Activated CD4-positive, alpha-beta T cell treated with anti-CD3 and anti-CD28 coated beads, Interleukin-2, Interleukin-6, amounts not matched to agents 100 ng/mL and 50 ng/mL, durations not matched to agents 16 hours and 8 hours (primary cell): ENCODE measurements at regions not wholly inside any gene's neighbourhood (a gene's known extent, or its start where the extent isn't known, plus 50 kb on each side); places are given as distances from the start of the nearest gene placed in this dataset.

ENCODE experiments used
- DNase-seq: peaks from one replicate; pipeline ENCODE4 v3.0.0-alpha.2; 2020

DNA sequence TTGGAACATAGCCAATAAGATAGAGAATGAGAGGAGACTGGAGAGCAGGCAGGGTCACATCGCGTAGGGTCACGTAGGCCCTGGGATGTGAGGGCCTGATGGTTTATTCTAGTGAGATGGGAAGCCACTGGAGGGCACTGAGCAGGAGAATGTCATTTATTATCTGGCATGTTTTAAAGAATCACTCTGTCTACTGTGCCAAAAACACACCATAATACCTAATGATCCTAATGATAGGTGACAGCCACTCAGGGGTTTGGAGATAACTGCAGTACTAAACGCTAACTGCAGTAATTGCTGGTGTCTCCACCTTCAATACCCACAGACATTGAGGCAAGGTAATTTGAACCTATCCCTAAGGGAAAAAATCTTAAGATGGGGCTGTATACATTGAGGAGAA is 185.4 kb downstream of the TTLL7 start:
- no peak for DNase-seq

DNA sequence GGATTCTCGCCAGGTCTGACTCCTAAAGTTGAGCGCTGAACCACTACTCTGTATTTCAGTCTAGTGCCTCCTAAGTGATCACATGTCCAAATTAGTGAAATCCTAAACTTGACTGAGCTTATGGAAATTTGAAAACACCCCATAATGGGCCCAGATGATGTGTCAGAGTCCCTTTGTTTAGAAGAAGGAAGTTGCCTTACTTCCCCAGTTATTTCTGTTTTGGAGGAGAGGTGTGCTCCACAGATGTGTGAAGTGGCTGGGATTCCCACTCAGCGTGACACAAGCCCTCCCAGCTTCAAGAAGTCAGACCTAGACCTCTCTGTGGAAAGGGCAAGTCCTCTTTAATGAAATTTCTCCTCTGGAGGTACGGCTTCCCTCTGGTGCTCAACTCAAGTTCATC is 188.8 kb downstream of the TTLL7 start:
- DNase-seq, result no peak

DNA sequence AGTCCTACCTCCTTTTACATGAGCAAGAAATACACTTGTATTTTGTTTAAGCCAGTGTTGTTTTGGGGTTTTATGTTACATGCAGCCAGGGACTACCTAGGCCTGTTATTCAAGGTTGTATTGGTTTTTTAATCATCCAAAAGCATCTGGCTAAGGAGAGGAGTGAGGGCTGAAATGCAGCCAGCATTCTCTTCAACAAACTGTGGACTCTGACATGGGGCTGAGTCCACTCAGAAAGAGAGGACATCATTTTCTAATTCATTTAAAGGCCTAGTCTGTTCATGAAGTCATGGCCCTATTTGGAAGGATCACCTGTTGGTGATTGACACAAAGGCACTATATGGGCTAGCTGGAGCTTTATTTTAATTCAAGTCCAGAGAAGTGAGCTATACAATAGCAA is 190.4 kb downstream of the TTLL7 start:
- DNase-seq, result no peak

DNA sequence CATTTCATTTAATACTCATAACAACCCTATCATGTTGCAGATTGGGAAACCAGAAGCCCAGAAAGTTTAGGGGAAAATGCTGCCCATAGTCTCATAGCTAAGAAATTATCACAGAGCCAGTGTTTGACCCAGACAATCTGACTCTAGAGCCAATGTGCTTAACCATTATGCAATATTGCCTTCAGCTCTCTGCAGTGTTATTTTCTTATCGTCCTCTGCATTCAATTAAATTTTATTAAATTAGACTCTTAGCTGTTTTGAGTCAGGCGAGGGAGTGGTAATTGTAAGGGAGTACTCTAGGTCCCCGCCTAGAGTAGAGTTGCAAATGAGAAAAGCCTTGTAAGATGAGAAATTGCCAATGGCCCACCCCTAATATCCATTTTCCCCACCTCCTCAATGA is 191.1 kb downstream of the TTLL7 start:
- DNase-seq, result no peak

DNA sequence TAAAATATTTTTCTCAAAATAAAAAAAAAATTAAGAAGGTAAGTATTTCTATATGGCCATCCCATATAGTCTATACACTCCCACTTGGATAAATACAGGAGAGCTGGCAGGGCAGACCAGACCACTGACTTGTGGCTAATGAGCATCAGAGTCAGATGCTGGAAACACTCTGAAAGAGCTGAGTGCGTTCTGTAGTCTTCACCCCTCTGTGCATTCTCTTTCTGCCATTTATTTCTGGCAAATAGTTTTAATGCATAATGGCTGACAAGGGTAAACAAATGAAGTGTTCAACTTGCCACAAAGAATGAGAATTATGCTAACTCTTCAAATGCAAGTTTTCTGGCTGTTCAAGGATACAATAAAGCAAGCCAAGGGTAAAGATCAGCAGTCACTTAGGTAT is 191.7 kb downstream of the TTLL7 start:
- DNase-seq, result no peak

DNA sequence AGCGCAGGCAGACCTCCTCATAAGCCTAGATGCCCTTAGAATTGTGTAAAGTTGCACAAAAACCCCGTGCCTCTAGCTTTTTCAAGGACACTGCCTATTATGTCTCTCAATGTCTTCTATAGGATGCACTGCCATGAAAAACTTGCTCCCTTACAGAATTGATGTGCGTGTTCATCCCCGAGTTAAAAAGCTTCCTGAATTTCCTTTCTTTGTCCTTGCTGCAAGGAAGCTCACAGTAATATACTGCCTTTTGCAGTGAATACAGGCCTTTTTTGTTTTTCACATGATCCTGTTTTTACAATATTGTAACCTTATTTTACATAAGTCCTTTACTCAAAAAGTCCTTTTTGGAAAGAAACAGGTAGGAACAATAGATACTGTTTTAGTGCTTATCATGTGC is 193.0 kb downstream of the TTLL7 start:
- no peak for DNase-seq

DNA sequence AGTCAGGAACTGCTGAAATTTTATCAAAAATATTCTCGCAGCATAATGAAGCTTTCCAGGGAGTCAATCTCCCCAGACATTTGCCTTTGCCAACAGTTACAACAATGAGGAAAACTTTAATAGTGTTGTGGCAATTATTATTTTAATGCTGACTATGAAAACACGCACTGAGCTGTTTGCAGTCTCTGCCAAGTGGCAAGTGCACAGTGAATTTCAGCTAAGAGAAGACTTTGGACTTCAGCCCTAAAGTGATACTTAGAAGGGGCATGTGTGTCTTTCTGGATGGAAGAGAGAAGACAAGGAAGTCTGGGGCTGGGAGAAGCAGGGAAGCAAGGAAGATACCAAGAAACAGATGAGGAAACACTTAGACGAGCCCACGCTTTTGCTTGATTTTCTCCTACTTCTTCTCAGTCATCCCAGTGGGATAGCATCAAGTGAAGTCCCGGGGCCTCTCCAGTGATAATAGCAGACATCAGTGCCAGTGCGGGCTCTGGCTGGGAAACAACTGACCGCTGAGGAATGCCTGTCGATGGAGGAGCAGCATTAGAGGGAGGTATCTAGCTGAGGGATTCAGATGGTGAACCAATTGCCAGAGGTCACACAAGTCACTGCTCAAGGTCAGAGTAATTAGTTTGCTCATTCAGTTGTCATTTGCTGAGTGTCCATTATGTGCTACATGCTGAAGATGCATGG is 196.3 kb downstream of the TTLL7 start:
- DNase-seq, result no peak

DNA sequence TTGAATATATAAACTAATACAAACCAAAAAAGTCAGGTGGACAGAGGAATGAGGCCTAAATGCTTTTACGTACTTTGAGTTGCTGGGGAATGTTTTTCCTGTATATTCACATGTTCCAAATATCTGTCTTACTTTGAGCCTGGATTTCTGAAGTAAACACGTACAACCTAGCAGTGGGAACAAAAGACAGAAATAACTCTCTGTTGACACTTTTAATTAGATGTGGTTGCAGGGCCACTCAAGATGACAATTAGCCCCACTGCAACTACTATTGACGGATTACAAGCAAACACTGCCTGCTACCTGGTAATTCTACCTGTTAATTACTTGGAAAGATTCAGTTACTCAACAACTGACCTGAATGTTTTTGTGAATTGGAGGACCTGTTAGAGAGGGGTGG is 196.9 kb downstream of the TTLL7 start:
- no peak for DNase-seq

DNA sequence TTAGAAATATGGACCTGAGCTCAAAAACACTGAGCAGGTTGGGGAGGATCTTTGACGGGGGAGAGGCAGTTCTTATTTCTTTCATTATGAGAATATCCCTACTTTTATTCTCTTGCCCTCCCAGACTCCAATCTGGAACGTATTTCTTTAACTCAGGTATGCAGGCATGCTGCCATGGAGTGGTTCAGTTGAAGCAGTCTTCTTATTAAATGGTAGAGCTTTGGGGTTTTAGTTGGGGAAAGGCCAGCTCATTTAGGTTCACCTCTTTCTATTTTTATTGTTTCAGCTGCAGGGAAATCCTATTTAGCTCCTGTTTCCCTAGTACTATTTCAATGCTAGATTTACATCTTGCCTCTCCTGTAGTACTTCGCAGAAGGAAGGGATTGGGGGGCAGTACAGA is 198.9 kb downstream of the TTLL7 start:
- no peak for DNase-seq

DNA sequence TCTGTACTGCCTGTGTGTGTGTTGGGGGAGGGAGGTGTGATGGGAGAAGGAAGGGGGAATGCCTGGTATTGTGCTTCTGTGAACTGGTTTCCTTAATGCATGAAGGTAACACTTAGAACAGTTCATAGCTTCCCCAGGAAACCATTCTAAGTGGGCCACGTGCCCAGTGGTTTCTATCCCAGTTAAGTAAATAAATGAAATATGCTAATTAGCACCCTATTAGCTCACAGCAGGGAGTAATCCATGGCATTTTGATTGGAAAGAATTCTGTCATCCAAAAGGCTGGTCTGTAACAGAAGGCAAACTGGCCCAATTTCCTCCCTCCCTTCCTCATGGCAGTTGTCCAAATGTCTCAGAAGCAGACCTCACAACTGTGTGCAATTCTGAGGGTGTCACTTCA is 199.3 kb downstream of the TTLL7 start:
- no peak for DNase-seq

DNA sequence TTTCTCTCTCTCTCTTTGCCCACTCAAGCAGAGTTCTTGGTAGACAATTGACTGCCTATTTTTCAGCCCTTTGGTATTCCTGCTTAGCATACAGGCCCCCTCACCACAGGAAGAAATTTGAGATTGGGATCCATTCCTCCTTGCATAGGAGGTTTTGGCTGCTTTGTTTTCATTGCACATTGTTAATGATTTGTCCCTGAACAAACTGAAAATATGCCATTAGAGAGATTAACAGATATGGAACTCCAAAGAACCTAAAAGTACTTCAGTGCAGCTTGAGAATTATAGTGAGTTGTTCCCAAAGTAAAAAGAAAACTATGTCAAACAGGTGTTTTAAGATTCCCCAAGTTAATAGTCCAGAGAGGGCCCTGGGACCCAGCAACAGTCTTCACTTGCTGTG is 200.0 kb downstream of the TTLL7 start:
- DNase-seq, result no peak

DNA sequence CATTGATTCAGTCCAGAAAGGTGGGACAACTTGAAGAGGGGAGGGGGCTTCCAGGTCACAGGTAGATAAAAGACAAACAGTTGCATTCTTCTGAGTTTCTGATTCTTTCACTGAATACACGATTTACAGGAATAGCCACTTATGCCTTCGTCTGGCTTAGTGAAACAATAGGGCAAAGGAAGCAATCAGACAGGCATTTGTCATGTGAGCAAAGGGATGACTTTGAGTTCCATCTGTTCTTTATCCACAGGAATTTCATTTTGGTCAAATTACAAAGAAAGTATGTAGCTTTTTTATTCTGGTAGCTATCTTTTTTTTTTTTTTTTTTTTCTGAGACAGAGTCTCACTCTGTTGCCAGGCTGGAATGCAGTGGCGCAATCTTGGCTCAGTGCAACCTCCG is 202.5 kb downstream of the TTLL7 start:
- DNase-seq, result no peak

DNA sequence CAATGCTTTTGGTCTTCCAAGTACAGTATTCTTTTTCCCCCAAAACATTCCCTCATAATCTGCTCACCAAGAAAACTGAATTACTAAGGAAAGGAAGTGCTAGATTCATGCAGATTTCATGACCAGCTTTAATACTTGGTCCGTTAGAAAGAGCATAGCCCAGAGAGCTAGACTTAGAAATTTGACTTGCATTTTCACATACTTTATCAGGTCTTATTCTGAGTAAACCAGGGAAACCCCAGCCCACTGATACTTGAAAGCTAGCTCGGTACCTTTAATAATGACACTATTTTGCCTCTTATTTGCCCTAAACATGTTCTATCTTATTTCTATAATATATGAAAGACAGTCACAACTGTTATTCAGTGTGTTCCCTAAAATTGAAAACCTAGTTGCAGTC is 204.5 kb downstream of the TTLL7 start:
- no peak for DNase-seq

DNA sequence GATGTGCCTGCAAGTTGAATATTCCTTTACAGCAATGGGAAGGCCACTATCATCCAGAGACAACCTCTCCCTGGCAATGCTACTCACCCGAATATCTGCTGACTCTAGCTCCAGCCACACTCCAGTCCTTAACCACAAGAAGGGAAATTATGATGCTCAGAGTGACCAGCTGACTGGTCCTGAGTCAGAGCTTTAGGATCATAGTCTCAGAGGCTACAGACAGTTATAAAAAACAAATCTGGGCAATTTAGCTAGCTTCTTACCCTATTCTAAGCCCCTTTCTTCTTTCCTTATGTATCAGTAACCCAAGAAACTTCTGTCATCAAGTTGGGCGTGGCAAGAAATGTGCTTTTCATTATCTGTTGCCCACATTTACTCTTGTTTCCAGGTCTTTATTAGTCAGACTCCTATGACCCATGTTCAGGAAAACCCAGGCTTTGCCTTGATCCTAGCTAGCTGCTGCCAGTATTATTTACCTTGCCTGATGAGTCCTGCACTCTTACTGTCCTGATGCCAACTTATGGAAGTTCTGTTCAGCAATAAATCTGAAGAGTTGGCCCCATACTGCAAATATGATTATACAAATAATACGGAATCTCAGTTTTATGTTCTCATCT is 207.0 kb downstream of the TTLL7 start:
- DNase-seq, result no peak

DNA sequence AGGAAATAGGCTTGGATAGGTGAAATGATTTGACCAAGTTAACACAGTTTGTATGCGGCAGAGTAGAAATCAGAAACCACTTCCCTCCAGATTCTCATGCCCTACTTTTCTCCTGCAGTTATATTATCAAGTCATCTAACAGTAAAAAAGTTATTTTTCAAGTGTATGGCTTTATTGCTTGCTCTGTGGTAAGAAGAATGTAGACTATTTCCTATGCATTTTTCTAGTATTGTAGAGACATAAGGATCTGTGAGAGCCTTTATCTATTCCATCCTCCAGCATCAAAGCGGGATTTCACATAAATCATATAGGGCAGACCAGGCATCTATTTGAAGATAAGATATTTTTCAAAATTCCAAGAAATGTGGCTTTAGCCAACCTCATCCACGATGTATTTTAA is 208.5 kb downstream of the TTLL7 start:
- DNase-seq, result no peak

DNA sequence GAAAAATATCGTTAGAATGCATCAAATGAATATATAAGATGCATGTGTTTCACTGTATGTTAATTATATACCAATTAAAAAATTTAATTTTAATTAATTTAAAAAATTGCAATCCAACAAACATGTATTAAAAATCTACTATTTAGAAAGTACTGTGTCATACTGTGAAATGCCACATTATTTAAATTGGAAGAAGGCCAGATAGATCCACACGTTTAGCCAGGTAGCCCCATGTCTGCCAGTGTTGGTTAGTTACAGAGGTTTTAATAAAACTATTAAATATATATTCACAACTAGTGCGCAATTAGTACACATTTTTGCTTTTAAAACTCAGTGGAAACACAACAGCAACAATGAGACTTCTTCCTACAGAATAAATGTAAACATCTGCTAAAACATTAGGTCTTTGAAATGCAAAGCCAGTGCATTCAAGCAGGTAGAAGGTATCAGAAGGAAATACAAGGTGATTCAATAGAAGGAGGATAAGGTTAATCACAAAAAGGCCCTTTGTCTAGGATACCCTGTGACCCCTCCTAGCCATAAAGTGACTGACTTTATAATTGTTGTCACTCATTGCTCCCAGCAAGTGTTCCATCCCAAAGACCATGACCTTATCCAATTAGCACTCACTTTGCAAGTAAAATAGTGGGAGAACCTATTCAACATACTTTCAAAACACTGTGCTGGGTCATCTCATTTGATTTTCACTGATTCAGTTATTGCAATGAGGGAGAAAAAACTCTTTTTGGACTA is 211.5 kb downstream of the TTLL7 start:
- no peak for DNase-seq

DNA sequence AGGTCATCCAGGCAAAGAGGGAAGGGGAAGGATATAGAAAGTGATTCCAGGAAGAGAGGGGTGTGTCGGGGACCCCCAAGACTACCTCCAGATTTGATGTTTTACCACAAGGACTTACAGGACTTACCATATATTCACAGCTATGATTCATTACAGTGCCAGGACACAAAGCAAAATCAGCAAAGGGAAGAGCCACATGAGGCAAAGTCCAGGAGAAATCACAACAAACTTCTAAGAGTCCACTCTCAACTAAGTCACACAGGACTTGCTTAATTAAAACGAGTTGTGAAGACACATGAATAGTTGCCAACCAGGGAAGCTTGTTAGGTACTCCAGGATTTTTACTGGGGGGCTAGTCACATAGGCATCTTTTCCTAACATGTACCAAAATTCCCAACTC is 217.3 kb downstream of the TTLL7 start:
- DNase-seq, result no peak

DNA sequence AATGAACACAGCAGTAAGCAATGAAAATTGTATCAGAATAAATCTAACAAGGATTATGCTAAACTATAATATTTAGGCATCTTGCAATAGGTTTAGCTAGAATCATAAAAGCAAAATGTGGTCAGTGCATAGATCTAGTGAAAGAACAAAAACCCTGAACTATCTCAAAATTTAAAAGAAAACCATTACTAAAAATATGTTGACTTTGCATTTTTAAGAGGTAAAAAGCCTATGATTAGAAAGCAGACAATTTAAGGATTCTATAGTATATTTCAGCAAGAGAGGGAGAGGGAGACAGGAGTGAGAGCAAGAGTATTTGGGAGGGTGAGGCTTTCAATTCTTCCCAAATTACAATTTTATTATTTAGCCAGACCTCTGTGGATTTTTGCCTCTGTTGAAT is 219.4 kb downstream of the TTLL7 start:
- DNase-seq, result no peak

DNA sequence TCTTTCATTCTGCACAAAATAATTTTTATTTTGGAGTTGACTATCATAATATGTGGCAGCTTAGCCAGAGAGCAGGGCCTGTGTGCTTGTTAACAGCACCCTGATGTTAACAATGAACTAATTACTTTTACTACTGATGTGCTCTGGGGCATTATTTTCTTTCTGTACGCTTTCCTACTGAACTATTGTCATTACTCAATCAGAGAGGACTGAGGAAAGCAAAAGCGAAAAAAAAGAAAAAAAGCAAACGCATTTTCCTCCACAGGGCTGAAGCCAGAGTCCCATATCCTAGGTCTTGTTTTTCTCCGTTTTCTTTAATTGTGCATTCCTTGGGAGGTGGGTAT is 221.2 kb downstream of the TTLL7 start:
- no peak for DNase-seq

DNA sequence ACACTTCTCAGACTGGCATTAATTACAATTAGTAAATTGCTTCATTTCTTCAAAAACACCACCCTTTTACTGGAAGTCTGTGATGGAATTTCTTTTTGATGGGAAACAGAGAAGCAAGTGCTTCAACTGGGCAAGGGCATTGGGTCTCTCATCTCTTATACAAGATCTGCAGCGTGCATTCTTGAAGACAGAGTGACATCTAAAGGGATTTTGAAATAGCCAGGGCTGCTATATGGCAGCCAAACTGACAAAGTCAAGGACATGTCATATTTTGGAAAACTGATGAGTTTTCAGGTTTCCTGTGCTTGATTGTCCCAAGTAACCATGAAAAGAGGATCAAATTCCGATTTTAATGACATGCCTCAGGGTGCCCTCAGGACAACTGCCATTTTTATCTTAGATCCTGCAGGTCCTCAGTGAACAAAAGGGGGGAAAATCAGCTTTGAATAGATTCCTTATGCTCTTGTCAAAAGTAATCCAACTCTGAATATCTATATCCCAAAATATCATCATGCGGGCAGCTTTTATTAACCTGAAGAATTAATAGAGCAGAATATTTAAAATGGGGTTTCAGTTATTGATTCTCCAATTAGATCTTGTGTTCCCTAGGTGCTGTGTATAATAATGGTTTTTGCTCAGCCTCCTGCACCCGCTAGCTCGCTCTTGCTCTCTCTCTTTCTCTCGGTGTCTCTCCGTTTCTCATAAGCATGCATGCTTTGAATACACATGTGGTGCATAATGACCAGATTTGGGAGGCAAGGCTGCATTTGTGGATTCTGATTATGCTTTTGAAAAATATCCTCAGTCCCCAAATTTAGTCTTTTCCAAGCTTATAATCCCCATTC is 221.8 kb downstream of the TTLL7 start:
- DNase-seq, result no peak

DNA sequence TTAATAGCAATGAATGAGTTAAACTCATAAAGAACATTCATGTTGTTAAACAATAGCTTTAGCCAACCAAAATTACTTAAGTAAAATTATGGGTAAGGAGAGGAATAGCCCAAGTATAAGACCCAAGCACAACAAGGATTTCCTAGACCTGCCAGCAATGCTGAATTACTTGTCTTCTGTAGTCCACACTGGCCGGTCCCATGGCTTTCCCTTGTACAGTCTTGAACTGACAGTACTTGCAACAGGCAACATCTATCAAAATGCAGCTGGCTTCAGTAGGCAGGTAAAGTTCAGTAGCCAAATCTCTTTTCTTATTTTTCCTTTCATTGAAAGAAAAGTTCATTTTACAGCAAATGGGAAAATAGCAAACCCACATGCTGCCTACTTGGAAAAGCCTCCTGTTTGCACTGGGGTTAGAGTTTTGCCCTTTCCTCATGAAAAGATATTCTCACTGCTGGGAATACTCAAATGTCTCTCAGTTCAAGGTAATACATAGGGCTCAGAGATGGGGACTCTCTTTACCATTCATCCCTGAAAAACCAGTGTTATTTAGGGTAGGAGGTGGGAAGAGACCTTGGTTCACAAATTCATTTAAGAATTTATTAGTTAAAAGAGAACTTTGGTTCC is 222.8 kb downstream of the TTLL7 start:
- DNase-seq, result no peak

DNA sequence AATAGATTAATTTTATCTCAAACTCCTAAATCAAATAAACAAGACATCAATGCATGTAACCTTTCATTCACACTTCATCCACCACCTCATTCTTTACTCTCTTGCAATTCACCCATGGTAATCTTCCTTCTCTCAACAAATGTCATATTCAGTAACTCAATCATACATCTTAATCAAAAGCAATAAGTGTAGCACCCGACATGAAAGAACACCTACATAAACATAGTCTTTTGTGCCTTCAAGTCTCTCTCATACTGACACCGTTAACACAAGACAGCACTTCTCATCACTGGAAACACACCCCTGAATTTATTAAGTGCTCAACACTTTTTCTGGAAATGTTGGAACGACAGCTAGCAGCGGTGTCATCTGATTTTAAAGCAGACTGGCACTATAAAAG is 225.9 kb downstream of the TTLL7 start:
- DNase-seq, result no peak

DNA sequence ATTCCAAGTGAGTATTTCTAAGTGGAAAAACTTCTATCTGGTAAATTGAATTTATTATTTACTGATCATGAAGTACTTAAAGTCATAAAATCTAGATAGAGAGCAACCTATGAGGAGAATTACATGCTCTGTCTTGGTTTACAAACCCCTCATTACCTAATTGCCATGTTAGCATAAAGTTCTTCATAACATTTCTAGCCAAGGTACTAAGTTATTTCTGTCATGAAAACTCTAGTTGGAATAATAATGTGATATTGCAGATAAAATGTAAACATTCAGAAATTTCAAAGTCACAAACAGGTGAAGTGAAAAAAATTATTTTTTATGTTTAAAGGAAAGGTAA is 228.6 kb downstream of the TTLL7 start:
- no peak for DNase-seq
